NCI-H345 treated with DMSO at 0.1 percent for 48 hours (cell line): ENCODE measurements at regions not wholly inside any gene's neighbourhood (a gene's known extent, or its start where the extent isn't known, plus 50 kb on each side); places are given as distances from the start of the nearest gene placed in this dataset.

Source experiments
- DNase-seq: peaks from one replicate; lab custom pipeline; 2025; ENCODE audit not compliant: unreplicated experiment; lab: John Stamatoyannopoulos, UW

GRCh38 chr3:23075496-23075895 is 127.6 kb upstream of the UBE2E2 start:
- no peak for DNase-seq

- no peak for DNase-seq
Measured at GRCh38 chr3:23076437-23076836, 126.7 kb upstream of the UBE2E2 start.

- DNase-seq, result no peak
Measured at GRCh38 chr3:23077126-23077525, 126.0 kb upstream of the UBE2E2 start.

- no peak for DNase-seq
Measured at GRCh38 chr3:23078735-23079134, 124.4 kb upstream of the UBE2E2 start.

GRCh38 chr3:23079976-23080375 is 123.2 kb upstream of the UBE2E2 start:
- DNase-seq, result no peak

GRCh38 chr3:23083701-23084100 is 119.4 kb upstream of the UBE2E2 start:
- DNase-seq, result no peak

- DNase-seq, result no peak
Measured at GRCh38 chr3:23084367-23084766, 118.8 kb upstream of the UBE2E2 start.

GRCh38 chr3:23085261-23085660 is 117.9 kb upstream of the UBE2E2 start:
- no peak for DNase-seq

- no peak for DNase-seq
Measured at GRCh38 chr3:23086331-23086730, 116.8 kb upstream of the UBE2E2 start.

- no peak for DNase-seq
Measured at GRCh38 chr3:23086831-23087230, 116.3 kb upstream of the UBE2E2 start.

- no peak for DNase-seq
Measured at GRCh38 chr3:23094412-23094811, 108.7 kb upstream of the UBE2E2 start.

- DNase-seq, result no peak
Measured at GRCh38 chr3:23094890-23095462, 108.2 kb upstream of the UBE2E2 start.

- DNase-seq, result no peak
Measured at GRCh38 chr3:23096041-23096440, 107.1 kb upstream of the UBE2E2 start.

GRCh38 chr3:23099021-23099420 is 104.1 kb upstream of the UBE2E2 start:
- DNase-seq, result no peak

- DNase-seq, result no peak
Measured at GRCh38 chr3:23099677-23100076, 103.5 kb upstream of the UBE2E2 start.

- DNase-seq, result no peak
Measured at GRCh38 chr3:23100106-23100505, 103.0 kb upstream of the UBE2E2 start.

- DNase-seq, result no peak
Measured at GRCh38 chr3:23103764-23104163, 99.4 kb upstream of the UBE2E2 start.

- DNase-seq, result no peak
Measured at GRCh38 chr3:23105048-23105447, 98.1 kb upstream of the UBE2E2 start.

- no peak for DNase-seq
Measured at GRCh38 chr3:23106666-23107065, 96.5 kb upstream of the UBE2E2 start.

GRCh38 chr3:23107221-23107620 is 95.9 kb upstream of the UBE2E2 start:
- DNase-seq, result no peak

- no peak for DNase-seq
Measured at GRCh38 chr3:23108451-23109057, 94.6 kb upstream of the UBE2E2 start.

GRCh38 chr3:23111286-23111685 is 91.8 kb upstream of the UBE2E2 start:
- no peak for DNase-seq

- DNase-seq, result no peak
Measured at GRCh38 chr3:23111797-23112196, 91.3 kb upstream of the UBE2E2 start.
